ENCODE measurements at regions not wholly inside any gene's neighbourhood (a gene's known extent, or its start where the extent isn't known, plus 50 kb on each side); places are given as distances from the start of the nearest gene placed in this dataset.

- 70 to 76% (median 72%) methylated on average over 9 of the region's 9 CpGs for WGBS, 5 donors
- Histone ChIP-seq H3K9me3 (no peaks in the 10 kb centered on the region), H3K27ac (peak overlapping the region in 7 of 8 donors; percentile 66 to 96 (median 94)), H3K4me1 (peaks cover 6 to 46% (median 26%) of the 10 kb centered on the region in 6 donors), H3K36me3 (no peaks in the 10 kb centered on the region), H3K4me3 (peak overlapping the region; percentile 18 to 94 (median 54)), H3K27me3 (replicated peaks in 1 of 7) (no peaks in the 10 kb centered on the region)
- intact Hi-C loops (cut with DNase I; ENCODE audit: low total_unique reads) = loop anchor here (5.0 kb wide), 1 partner anchor 184 kb away; no protein-coding TSS in a partner anchor
- no peak for DNase-seq
- no peak for TF ChIP-seq POLR2A (IDR thresholded peaks at IDR 0.05)
- no peak for TF ChIP-seq POLR2AphosphoS5 (IDR thresholded peaks at IDR 0.05)
- TF ChIP-seq CTCF (IDR thresholded peaks at IDR 0.05 in 8 of 11, conservative IDR thresholded peaks at IDR 0.05 in 3 of 11) = no peak
Measured at GRCh38 chr2:144333143-144333555, 186.8 kb downstream of the ZEB2 start.

GRCh38 chr2:144332356-144333142 is 187.4 kb downstream of the ZEB2 start:
- Histone ChIP-seq H3K9me3 (no peaks in the 10 kb centered on the region), H3K27me3 (replicated peaks in 1 of 7) (no peaks in the 10 kb centered on the region), H3K27ac (peak overlapping the region; percentile 69 to 96 (median 94)), H3K4me3 (peak overlapping the region; percentile 43 to 94 (median 82)), H3K36me3 (peaks cover 0 to 5% (median 0%) of the 10 kb centered on the region in 6 donors), H3K4me1 (peaks cover 6 to 49% (median 26%) of the 10 kb centered on the region in 6 donors)
- TF ChIP-seq POLR2A (IDR thresholded peaks at IDR 0.05) = peak in 2 of 3 donors; percentile 38 to 56
- peak; percentile 83 to 84 (median 84) for TF ChIP-seq POLR2AphosphoS5 (IDR thresholded peaks at IDR 0.05)
- no peak for TF ChIP-seq CTCF (IDR thresholded peaks at IDR 0.05 in 8 of 11, conservative IDR thresholded peaks at IDR 0.05 in 3 of 11)
- peak; percentile 98 for DNase-seq
- intact Hi-C loops (cut with DNase I; ENCODE audit: low total_unique reads) = loop anchor here (5.0 kb wide), 1 partner anchor 185 kb away; no protein-coding TSS in a partner anchor
- 2 to 4% (median 3%) methylated on average over 30 to 75 of the region's 77 CpGs for WGBS, 5 donors

GRCh38 chr2:144331674-144332355 is 188.1 kb downstream of the ZEB2 start:
- H3K4me3 ChIP-seq = peak overlapping the region; percentile 43 to 94 (median 82)
- H3K27ac ChIP-seq = peak overlapping the region; percentile 69 to 96 (median 94)
- no peaks in the 10 kb centered on the region for H3K27me3 ChIP-seq (replicated peaks in 1 of 7)
- intact Hi-C loops (cut with DNase I; ENCODE audit: low total_unique reads) = loop anchor here (5.0 kb wide), 1 partner anchor 185 kb away; no protein-coding TSS in a partner anchor
- 0% methylated on average over 10 to 57 of the region's 66 CpGs for WGBS, 5 donors
- H3K4me1 ChIP-seq = peaks cover 6 to 57% (median 27%) of the 10 kb centered on the region in 6 donors
- H3K36me3 ChIP-seq = peaks cover 0 to 5% (median 0%) of the 10 kb centered on the region in 6 donors
- DNase-seq = peak; percentile 95
- no peaks in the 10 kb centered on the region for H3K9me3 ChIP-seq
- TF ChIP-seq CTCF (IDR thresholded peaks at IDR 0.05 in 8 of 11, conservative IDR thresholded peaks at IDR 0.05 in 3 of 11) (peak in 7 of 11 experiments; percentile 13 to 49 (median 24)), POLR2AphosphoS5 (IDR thresholded peaks at IDR 0.05) (peak; percentile 77 to 87 (median 84)), POLR2A (IDR thresholded peaks at IDR 0.05) (peak in 1 of 3 donors; percentile 12)

Measured in spleen (tissue), 11 donors.